ENCODE measurements at regions not wholly inside any gene's neighbourhood (a gene's known extent, or its start where the extent isn't known, plus 50 kb on each side); places are given as distances from the start of the nearest gene placed in this dataset.

- Histone ChIP-seq H3K36me3 (ENCODE audit: low read depth, missing control alignments) (no peaks in the 10 kb centered on the region), H3K4me1 (peaks cover 5% of the 10 kb centered on the region), H3K4me3 (no peak overlapping the region), H3K9me3 (no peaks in the 10 kb centered on the region), H3K27me3 (no peaks in the 10 kb centered on the region), H3K27ac (no peak overlapping the region)
- intact Hi-C loops (cut with DNase I; ENCODE audit: low total_unique reads) = no loop called here
- 34 to 53% methylated on average over 6 of the region's 6 CpGs for WGBS, 2 donors
- no peak for DNase-seq
- TF ChIP-seq CTCF (IDR thresholded peaks at IDR 0.05) = no peak
- no peak for TF ChIP-seq POLR2A (IDR thresholded peaks at IDR 0.05)
Measured at GRCh38 chr17:72305472-72305871, 184.7 kb downstream of the SOX9 start.

- no peaks in the 10 kb centered on the region for H3K27me3 ChIP-seq
- H3K36me3 ChIP-seq (ENCODE audit: low read depth, missing control alignments) = no peaks in the 10 kb centered on the region
- 45 to 68% methylated on average over 6 of the region's 6 CpGs for WGBS, 2 donors
- no peak for DNase-seq
- H3K4me1 ChIP-seq = peaks cover 5% of the 10 kb centered on the region
- TF ChIP-seq POLR2A (IDR thresholded peaks at IDR 0.05) = no peak
- TF ChIP-seq CTCF (IDR thresholded peaks at IDR 0.05) = no peak
- no peak overlapping the region for H3K27ac ChIP-seq
- intact Hi-C loops (cut with DNase I; ENCODE audit: low total_unique reads) = no loop called here
- H3K9me3 ChIP-seq = no peaks in the 10 kb centered on the region
- no peak overlapping the region for H3K4me3 ChIP-seq
Measured at GRCh38 chr17:72306037-72306436, 185.2 kb downstream of the SOX9 start.

GRCh38 chr17:72307836-72308235, 187.0 kb downstream of the SOX9 start:
- Histone ChIP-seq H3K36me3 (ENCODE audit: low read depth, missing control alignments) (no peaks in the 10 kb centered on the region), H3K27me3 (no peaks in the 10 kb centered on the region), H3K4me1 (no peaks in the 10 kb centered on the region), H3K9me3 (no peaks in the 10 kb centered on the region), H3K27ac (no peak overlapping the region), H3K4me3 (no peak overlapping the region)
- 71 to 80% methylated on average over 3 of the region's 3 CpGs for WGBS, 2 donors
- no peak for DNase-seq
- intact Hi-C loops (cut with DNase I; ENCODE audit: low total_unique reads) = no loop called here
- TF ChIP-seq CTCF (IDR thresholded peaks at IDR 0.05) (no peak), POLR2A (IDR thresholded peaks at IDR 0.05) (no peak)

GRCh38 chr17:72308744-72309385, 188.0 kb downstream of the SOX9 start:
- no peaks in the 10 kb centered on the region for H3K4me1 ChIP-seq
- intact Hi-C loops (cut with DNase I; ENCODE audit: low total_unique reads) = no loop called here
- H3K4me3 ChIP-seq = no peak overlapping the region
- H3K27me3 ChIP-seq = no peaks in the 10 kb centered on the region
- 77 to 81% methylated on average over 5 of the region's 5 CpGs for WGBS, 2 donors
- H3K27ac ChIP-seq = no peak overlapping the region
- no peaks in the 10 kb centered on the region for H3K36me3 ChIP-seq (ENCODE audit: low read depth, missing control alignments)
- H3K9me3 ChIP-seq = no peaks in the 10 kb centered on the region
- DNase-seq = no peak
- no peak for TF ChIP-seq CTCF (IDR thresholded peaks at IDR 0.05)
- TF ChIP-seq POLR2A (IDR thresholded peaks at IDR 0.05) = no peak

- intact Hi-C loops (cut with DNase I; ENCODE audit: low total_unique reads) = no loop called here
- TF ChIP-seq CTCF (IDR thresholded peaks at IDR 0.05) (no peak), POLR2A (IDR thresholded peaks at IDR 0.05) (no peak)
- Histone ChIP-seq H3K4me1 (no peaks in the 10 kb centered on the region), H3K4me3 (no peak overlapping the region), H3K27ac (no peak overlapping the region), H3K9me3 (no peaks in the 10 kb centered on the region), H3K36me3 (ENCODE audit: low read depth, missing control alignments) (no peaks in the 10 kb centered on the region), H3K27me3 (no peaks in the 10 kb centered on the region)
- no peak for DNase-seq
- WGBS, 2 donors = 86 to 96% methylated on average over 1 of the region's 1 CpG
Measured at GRCh38 chr17:72311004-72311403, 190.2 kb downstream of the SOX9 start.

All from testis (tissue), 2 donors.